ENCODE measurements at regions not wholly inside any gene's neighbourhood (a gene's known extent, or its start where the extent isn't known, plus 50 kb on each side); places are given as distances from the start of the nearest gene placed in this dataset.
"Not testable (repeated sequence)": the region's sequence is repeated elsewhere in the genome, so short reads cannot be mapped to it uniquely, and the experiment has no call there.

DNA sequence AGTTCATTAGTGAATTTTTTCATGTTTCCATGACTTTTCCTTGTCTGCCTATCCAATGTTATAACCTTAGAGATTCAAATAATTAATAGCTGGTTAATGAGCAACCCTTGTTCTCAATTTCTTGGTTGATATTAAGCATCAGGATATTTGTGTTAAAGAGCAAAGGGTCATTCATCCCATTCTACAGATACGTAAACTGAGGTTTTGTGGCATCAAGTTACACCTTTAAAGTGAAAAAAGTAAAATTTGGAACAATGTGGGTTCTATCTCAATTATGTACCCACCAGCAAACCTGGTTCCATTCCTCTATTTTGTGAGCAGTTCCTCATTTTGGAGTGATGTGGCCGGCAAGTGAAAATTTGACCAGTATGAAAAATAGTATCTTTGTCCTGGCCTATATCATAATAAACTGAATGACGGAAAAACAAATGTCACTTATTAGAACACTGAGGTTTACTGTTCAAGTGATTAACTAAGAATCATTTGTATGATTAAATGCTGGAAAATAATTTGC is 220.5 kb upstream of the ATP5MC3 start:
- FAIRE-seq: no peak

DNA sequence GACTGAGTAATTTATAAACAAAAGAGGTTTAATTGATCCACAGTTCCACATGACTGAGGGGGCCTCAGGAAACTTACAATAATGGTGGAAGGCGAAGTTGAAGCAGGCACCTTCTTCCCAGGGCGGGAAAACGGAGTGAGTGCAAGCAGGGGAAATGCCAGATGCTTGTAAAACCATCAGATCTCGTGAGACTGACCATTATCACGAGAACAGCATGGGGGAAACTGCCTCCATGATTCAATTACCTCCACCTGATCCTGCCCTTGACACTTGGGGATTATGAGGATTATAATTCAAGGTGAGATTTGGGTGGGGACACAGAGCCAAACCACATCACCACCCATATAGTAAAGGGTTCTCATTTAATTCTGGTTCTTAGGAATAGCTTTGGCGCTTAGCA is 219.5 kb upstream of the ATP5MC3 start:
- no peak for FAIRE-seq

DNA sequence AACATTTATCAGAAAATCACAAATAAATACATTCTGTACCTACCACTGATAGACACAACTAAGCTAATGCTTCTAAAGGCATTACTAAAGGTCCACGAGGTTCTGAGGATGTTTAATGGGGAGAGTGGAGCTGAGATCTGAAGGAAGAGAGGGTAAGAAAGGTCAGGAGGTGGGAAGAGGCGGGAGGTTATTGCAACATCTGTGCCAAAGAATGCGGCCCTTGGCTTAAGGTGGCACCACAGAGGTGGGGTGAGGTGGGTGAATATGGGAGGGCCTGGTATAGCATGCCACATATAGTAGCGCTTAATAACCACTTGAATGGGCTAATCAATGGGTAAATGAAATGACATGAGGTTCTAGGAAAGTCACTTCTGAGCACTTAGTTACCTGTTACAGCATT is 217.8 kb upstream of the ATP5MC3 start:
- no peak for FAIRE-seq

DNA sequence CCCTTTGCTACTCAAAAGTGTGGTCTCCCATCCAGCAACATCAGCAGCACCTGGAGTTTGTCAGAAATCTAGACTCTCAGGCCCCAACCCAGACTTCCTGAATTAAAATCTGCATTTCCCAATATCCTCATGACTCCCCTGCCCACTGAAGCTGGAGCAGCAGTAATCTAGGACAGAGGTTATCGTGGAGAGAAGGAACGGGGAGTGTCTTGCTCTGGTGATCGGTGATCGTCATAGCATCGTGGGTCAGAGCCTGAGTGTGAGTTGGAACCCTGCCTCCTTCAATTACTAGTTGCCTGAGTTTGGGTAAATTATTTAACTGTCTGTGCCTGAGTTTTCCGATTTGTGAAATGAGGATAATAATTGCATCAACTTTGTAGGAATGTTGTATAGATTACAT is 217.3 kb upstream of the ATP5MC3 start:
- FAIRE-seq: no peak

DNA sequence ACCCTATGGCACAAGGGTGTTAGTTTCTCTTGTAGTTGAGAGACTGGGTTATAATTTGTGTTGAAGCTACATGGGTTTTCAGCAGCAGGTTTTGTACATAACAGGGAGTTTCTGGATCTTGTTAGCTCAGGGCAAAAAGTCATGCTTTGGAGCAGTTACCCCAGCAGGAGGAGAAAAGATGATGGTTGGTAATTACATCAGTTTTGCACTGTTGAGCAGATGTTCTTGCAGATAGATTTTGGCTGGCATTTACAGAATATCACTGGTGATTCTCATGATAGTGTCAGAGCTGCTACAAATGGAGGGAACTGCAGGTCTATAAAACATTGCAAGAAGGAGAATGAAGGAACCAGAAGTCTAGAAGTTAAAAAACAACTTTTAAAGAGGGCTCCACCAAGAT is 215.2 kb upstream of the ATP5MC3 start:
- FAIRE-seq: no peak

DNA sequence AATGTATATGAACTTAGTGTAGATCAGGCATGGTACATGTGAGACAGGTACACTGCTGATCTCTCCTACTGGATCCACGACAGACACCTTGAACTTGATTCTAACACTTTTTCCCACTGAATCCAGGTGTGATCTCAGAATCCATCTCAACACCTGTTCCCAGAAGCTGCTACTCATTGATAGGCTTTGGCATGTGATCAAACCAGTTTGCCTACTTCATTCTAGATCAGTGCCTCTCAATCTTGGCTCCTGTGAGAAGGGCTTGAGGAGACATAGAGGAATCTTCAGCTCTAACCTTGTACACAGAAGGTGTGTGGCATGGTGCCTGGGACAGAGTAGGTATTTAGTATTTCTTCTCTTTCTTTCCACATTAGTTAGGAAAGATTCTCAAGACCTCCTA is 212.3 kb upstream of the ATP5MC3 start:
- FAIRE-seq: no peak

DNA sequence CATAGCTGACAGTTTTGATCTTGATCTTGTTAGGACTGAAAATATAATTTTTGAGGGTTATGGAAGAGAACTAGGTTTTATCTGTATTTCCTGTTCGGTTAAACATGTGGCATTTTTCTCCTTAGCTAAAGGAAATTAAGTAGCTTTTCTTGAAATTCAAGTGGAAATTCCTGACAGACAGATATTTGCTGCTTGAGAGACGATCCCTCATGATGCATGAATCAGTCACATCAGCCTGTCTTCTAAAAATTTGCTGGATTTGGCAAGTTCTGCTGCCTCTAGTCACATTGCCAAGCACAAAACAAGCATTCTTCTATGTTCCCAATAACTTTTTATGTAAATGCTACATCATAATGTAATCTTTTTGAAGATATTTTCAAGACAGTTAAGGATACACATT is 201.8 kb upstream of the ATP5MC3 start:
- FAIRE-seq: no peak

GRCh38 chr2:175373729-175374128 is 192.2 kb upstream of the ATP5MC3 start:
- FAIRE-seq: no peak

DNA sequence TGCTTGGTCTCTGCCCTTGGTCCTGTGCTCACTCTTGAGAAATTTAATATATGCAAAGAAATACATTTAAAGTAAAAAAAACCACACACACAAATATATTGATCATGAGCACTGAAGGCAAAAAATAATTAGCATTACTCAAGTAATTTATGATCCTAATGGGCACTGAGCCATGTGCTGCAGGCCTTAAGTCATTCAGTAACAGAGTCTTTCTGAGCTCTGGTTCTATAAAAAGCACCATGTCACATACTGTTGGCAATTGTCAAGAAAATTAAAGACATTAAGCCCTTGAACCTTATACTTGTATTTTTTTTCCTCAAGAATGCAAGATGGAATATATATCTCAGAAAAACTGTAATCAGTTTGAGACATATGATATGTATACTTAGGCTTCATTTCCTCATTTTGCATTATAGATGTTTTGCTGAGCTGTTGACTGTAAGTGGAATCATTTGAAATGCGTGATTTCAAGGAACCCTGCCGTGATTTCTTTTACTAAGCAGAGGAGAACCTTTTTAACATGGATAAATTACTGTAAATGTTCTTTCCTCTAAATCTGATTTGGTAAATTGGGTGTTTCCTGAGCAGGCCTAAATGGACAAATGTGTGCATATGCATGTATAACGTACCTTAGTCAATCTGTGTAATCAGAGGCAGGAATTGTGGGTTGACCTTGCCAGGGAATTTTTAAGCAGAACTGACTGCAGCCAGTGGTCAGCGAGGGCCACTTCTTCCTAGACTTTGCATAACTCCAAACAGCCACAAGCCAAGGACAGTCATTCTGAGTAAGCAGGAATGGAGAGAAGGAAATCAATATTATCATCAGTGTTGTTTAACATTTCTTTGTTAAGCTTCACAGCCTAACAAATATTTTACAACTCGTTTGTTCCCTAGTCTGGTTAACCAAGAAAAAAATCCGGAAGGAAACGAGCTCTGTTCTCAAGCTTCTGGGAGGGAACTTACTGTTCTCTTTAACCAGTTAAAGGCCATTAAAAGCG is 191.5 kb upstream of the ATP5MC3 start:
- FAIRE-seq: no peak

DNA sequence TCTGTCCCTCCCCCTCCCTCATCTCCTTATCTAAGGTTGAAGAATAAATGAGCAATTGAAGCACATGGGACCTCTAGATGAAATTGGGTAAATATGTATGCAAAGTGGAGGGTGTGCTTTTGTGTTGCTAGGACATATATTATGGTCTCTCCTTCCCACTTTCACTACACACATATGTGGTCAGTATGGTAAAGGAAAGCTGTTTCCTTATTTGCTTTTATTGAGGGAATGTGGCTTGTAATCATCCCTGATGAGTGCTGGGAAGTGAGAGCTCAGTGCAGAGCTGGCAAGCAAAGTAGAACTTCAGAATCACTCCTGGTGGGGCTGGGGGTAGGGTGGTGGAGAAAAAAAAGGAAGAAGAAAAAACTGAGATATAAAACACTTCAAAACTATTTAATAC is 189.9 kb upstream of the ATP5MC3 start:
- no peak for FAIRE-seq

GRCh38 chr2:175366815-175367214 is 185.3 kb upstream of the ATP5MC3 start:
- no peak for FAIRE-seq

GRCh38 chr2:175363699-175364098 is 182.2 kb upstream of the ATP5MC3 start:
- FAIRE-seq: no peak

- no peak for FAIRE-seq
These were observed 180.8 kb upstream of the ATP5MC3 start for GRCh38 chr2:175362331-175362730.

DNA sequence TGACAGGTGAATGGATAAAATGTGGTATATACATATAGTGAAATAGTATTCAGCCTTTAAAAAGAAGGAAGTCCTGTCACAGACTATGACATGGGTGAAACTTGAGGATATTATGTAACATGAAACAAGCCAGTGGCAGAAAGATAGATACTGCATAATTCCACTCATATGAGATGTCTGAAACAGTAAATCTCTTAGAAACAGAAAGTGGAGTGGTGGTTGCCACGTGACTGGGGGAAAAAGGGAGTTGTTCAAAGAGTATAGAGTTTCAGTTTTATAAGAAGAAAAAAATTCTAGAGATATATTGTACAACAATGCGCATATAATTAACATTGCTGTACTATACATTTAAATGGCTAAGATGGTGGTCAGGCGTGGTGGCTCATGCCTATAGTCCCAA is 178.2 kb upstream of the ATP5MC3 start:
- FAIRE-seq: no peak

GRCh38 chr2:175356901-175357300 is 175.4 kb upstream of the ATP5MC3 start:
- FAIRE-seq: no peak

- FAIRE-seq: no peak
These were observed 173.7 kb upstream of the ATP5MC3 start for GRCh38 chr2:175355246-175355645.

DNA sequence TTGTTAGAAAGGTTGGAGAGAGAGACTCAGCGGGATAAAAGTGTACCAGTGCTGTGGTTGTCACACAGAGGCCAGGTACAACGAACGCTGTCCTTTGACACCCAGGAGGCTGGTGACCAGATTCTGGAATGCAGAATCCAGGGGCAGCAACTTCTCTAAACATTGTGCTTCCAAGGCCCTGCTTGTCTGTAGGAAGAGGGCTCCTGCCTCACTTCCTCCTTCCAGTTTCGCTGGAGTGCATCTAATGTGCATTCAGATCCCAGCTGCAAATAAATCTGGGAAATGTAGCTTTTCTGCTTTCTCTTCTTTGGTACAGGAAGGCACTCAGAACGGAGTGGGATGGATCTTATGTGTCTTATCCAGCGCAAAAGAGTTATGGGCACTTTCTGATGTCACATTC is 171.8 kb upstream of the ATP5MC3 start:
- no peak for FAIRE-seq

DNA sequence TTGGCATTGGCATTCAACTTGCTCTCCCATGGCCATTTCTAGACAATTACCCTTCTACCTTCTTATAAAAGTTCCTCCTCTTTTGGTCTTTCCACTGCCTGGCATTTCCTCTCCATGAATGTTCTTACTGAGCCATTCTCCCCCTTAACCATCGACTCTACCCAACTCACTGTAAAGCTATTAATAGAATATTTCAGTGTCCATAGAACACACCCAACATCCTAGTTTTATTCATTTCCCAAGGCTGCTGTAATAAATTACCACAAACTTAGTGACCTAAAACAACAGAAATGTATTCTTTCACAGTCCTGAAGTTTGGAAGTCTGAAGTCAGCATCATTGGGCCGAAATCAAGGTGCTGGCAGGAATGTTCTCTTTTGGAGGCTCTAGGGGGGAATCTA is 170.0 kb upstream of the ATP5MC3 start:
- FAIRE-seq: no peak

DNA sequence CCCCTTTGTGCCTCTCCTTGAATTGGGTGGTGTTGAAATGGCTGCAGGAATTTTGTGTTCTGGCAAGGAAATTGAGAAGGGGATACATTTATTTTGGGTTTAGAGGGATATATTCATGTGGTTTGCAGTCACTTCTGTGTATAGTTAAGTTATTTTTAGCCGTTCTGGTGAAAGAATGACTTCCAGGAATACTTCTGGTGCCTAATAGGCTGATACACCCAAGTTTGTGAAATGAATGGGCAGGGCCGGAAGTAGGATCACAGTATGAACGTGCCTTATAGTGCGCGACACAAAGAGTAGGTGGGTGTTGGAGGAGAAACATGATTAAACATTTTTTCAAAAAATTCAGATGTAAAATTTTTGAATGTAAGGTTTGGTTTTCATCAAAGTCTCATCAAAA is 168.6 kb upstream of the ATP5MC3 start:
- FAIRE-seq: no peak

DNA sequence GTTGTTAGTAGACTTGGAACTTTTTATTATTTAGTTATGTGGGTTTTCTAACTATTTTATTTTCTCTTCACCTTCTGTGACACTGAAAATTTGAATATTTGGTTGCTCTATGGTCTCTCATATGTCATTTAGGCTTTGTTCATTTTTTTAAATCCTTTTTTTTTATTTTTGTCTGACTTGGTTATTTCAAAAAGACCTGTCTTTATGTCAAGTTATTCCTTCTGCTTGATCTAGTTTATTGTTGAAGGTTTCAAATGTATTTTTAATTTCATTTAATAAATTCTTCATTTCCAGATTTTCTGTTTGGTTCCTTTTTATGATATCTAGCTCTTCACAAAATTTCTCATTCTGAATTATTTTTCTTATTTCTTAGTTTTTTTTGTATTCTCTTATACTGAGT is 160.6 kb upstream of the ATP5MC3 start:
- FAIRE-seq: no peak

GRCh38 chr2:175330195-175330594 is 148.7 kb upstream of the ATP5MC3 start:
- FAIRE-seq: no peak

DNA sequence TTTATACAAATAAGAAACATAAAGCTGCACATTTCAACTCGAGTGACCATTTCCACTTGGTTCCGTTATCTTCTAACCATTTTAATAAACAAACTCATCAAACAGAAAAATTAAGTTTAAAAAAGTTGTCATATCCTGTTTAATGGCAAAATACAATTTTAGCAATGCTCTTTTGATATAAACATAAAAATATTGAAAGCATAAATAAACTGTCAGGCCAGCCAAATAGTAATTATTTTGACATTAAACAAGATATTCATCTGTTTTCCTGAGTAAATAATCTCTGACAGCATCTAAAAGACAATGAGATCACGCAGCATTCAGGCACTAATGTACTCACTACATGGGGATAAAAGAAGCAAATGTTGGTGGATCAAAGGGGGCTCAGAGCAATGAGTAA is 145.3 kb upstream of the ATP5MC3 start:
- FAIRE-seq: no peak

DNA sequence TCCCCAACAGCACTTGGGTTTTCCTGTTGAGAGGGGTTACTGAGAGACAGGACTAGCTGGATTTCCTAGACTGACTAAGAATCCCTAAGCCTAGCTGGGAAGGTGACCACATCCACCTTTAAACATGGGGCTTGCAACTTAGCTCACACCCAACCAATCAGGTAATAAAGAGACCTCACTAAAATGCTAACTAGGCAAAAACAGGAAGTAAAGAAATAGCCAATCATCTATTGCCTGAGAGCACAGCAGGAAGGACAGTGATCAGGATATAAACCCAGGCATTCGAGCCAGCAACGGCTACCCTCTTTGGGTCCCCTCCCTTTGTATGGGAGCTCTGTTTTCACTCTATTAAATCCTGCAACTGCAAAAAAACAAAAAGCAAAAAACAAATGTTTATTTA is 144.7 kb upstream of the ATP5MC3 start:
- not testable (repeated sequence) for FAIRE-seq

- FAIRE-seq: no peak
These were observed 141.7 kb upstream of the ATP5MC3 start for GRCh38 chr2:175323162-175323561.

DNA sequence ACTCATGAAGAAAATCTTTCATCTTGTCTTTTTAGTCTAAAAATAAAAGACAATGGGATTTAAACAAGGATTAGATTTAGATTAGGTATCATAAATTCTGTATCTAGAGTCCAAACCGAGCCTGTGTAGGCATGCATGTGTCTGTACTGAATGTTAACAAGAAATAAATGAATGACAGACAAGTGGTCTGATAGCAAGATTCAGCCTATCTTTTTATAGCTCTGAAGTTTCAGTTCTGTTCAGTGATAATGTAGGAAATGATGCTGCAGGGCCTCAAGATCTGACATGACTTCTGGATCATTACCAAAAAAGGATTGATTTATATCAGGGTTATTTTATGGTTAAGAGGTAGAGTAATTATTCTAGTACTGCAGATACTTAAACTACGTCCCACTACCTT is 137.0 kb upstream of the ATP5MC3 start:
- FAIRE-seq: no peak
